GM21786 (cell line): ENCODE measurements at regions not wholly inside any gene's neighbourhood (a gene's known extent, or its start where the extent isn't known, plus 50 kb on each side); places are given as distances from the start of the nearest gene placed in this dataset.
"Not testable (repeated sequence)": the region's sequence is repeated elsewhere in the genome, so short reads cannot be mapped to it uniquely, and the experiment has no call there.

Experiments used
- ATAC-seq: cut with Tn5 transposase; IDR thresholded peaks from one replicate; pipeline ENCODE4 v1.9.1; 2021; ENCODE audit not compliant: unreplicated experiment

GRCh38 chr16:59809488-59809887, 1075.4 kb upstream of the GOT2 start:
- not testable (repeated sequence) for ATAC-seq

- no peak for ATAC-seq
These were observed 1049.1 kb upstream of the GOT2 start for GRCh38 chr16:59783191-59783590.

- no peak for ATAC-seq
These were observed 1039.2 kb upstream of the GOT2 start for GRCh38 chr16:59773330-59773729.

GRCh38 chr16:59759296-59759695, 1025.2 kb upstream of the GOT2 start:
- no peak for ATAC-seq

GRCh38 chr16:59758848-59759247, 1024.7 kb upstream of the GOT2 start:
- no peak for ATAC-seq

GRCh38 chr16:59754854-59755253, 1020.7 kb upstream of the GOT2 start:
- ATAC-seq, result no peak

GRCh38 chr16:59749662-59750336, 1015.7 kb upstream of the GOT2 start:
- ATAC-seq, result no peak

GRCh38 chr16:59748531-59748930, 1014.4 kb upstream of the GOT2 start:
- ATAC-seq, result no peak

- no peak for ATAC-seq
These were observed 1009.4 kb upstream of the GOT2 start for GRCh38 chr16:59743504-59743903.

- no peak for ATAC-seq
These were observed 1006.7 kb upstream of the GOT2 start for GRCh38 chr16:59740858-59741257.

- ATAC-seq, result no peak
These were observed 1003.2 kb upstream of the GOT2 start for GRCh38 chr16:59737274-59737673.

- no peak for ATAC-seq
These were observed 999.2 kb upstream of the GOT2 start for GRCh38 chr16:59733321-59733720.

GRCh38 chr16:59729613-59730012, 995.5 kb upstream of the GOT2 start:
- no peak for ATAC-seq

GRCh38 chr16:59719121-59719520, 985.0 kb upstream of the GOT2 start:
- no peak for ATAC-seq

- ATAC-seq, result no peak
These were observed 973.5 kb upstream of the GOT2 start for GRCh38 chr16:59707436-59708226.

- no peak for ATAC-seq
These were observed 968.1 kb upstream of the GOT2 start for GRCh38 chr16:59701963-59702930.

GRCh38 chr16:59699786-59700185, 965.7 kb upstream of the GOT2 start:
- ATAC-seq, result no peak

GRCh38 chr16:59698346-59699020, 964.4 kb upstream of the GOT2 start:
- ATAC-seq, result no peak

GRCh38 chr16:59697761-59698160, 963.6 kb upstream of the GOT2 start:
- no peak for ATAC-seq

- ATAC-seq, result no peak
These were observed 963.1 kb upstream of the GOT2 start for GRCh38 chr16:59697236-59697635.

- no peak for ATAC-seq
These were observed 962.4 kb upstream of the GOT2 start for GRCh38 chr16:59696495-59696894.
